HCT116 (cell line): ENCODE measurements at regions not wholly inside any gene's neighbourhood (a gene's known extent, or its start where the extent isn't known, plus 50 kb on each side); places are given as distances from the start of the nearest gene placed in this dataset.

Experiments used
- ATAC-seq: fragments of 200-7000 bp; cut with Tn5 transposase; 2 replicates; pipeline ENCODE4 v1.9.1; 2020; ENCODE audit warnings: mild to moderate bottlenecking, moderate library complexity
- BruUV-seq: library from RNA; stranded (reverse); fragments of 400-500 nt; replicated peaks from 2 replicates; lab custom pipeline; 2021; lab: Mats Ljungman, UMichigan
- CTCF ChIA-PET: fragments of 300-600 bp; sonication (Branson Sonifier 250); formaldehyde crosslinking; loops from one replicate; lab custom pipeline; 2021; ENCODE audit warnings: antibody characterized with exemption; lab: Charles Lee
- POLR2A ChIA-PET: fragments of 300-600, 350-600 bp; sonication (Branson Sonifier 250); formaldehyde crosslinking; loops from one replicate; lab custom pipeline; 2021; ENCODE audit warnings: antibody characterized with exemption; lab: Charles Lee
- RAD21 ChIA-PET, 2 experiments: fragments of 300-600 bp; sonication (Branson Sonifier 250); formaldehyde crosslinking; loops; one replicate each; lab custom pipeline; 2023; ENCODE audit warnings: low total read pairs in 2 of 2; ENCODE audit not compliant: uncharacterized antibody in 2 of 2, unreplicated experiment in 2 of 2, low non-redundant PET in 1 of 2; lab: Charles Lee
- DNase-seq: peaks from one replicate; pipeline ENCODE4 v3.0.0-alpha.2; 2010; ENCODE audit warnings: low read depth, low spot score
- H2AFZ ChIP-seq: fragments of 200-600 bp; shearing (Covaris generic), sonication (generic); 2 replicates; pipeline ENCODE4 v1.6.1; 2017; ENCODE audit warnings: low read depth, mixed run types, mixed read lengths, antibody characterized with exemption, low read length; ENCODE audit not compliant: poor library complexity, severe bottlenecking
- H3K27ac ChIP-seq: 2 replicates; pipeline ENCODE4 v1.5.1; 2012; ENCODE audit warnings: low read depth, low read length
- H3K27me3 ChIP-seq: fragments of 200-600 bp; sonication (generic); 2 replicates; pipeline ENCODE4 v1.6.1; 2016; ENCODE audit warnings: mixed run types, low read length, mixed read lengths; ENCODE audit not compliant: insufficient read depth
- H3K36me3 ChIP-seq, 2 experiments: fragments of 200-500 bp in 1 of 2; fragments of 200-600 bp in 1 of 2; sonication (Bioruptor generic) in 1 of 2; sonication (generic) in 1 of 2; 2 replicates each; pipeline versions ENCODE4 v1.5.1 to v1.6.1; 2014 to 2016; ENCODE audit warnings: low read length in 2 of 2, inconsistent platforms in 1 of 2, mixed read lengths in 1 of 2, mixed run types in 1 of 2; ENCODE audit not compliant: insufficient read depth in 2 of 2, control insufficient read depth in 1 of 2
- H3K4me1 ChIP-seq, 2 experiments: fragments of 200-600 bp in 1 of 2; sonication (generic) in 1 of 2; 2 replicates each; pipeline versions ENCODE4 v1.5.1 to v1.6.1; 2012 to 2017; ENCODE audit warnings: low read length in 2 of 2, inconsistent platforms in 1 of 2, mild to moderate bottlenecking in 1 of 2, mixed read lengths in 1 of 2, mixed run types in 1 of 2, moderate library complexity in 1 of 2; ENCODE audit not compliant: insufficient read depth in 2 of 2, control insufficient read depth in 1 of 2
- H3K4me2 ChIP-seq: fragments of 200-600 bp; sonication (generic); 2 replicates; pipeline ENCODE4 v1.6.1; 2017; ENCODE audit warnings: mixed run types, low read length, mixed read lengths
- H3K4me3 ChIP-seq, 2 experiments: fragments of 200-600 bp in 1 of 2; sonication (generic) in 1 of 2; replicated peaks in 1 of 2; 2 replicates each; pipeline ENCODE4 v1.5.1; 2011 to 2016; ENCODE audit warnings: low read length in 2 of 2, control low read depth in 1 of 2, low read depth in 1 of 2, mild to moderate bottlenecking in 1 of 2, mixed read lengths in 1 of 2, mixed run types in 1 of 2
- H3K79me2 ChIP-seq: fragments of 200-600 bp; sonication (generic); 2 replicates; pipeline ENCODE4 v1.6.1; 2017; ENCODE audit warnings: mild to moderate bottlenecking, mixed run types, low read length, moderate library complexity, mixed read lengths; ENCODE audit not compliant: insufficient read depth
- H3K9ac ChIP-seq: fragments of 200-600 bp; sonication (generic); 2 replicates; pipeline ENCODE4 v1.6.1; 2016; ENCODE audit warnings: low read length, mixed read lengths
- H3K9me2 ChIP-seq: fragments of 200-600 bp; sonication (generic), shearing (Covaris generic); 2 replicates; pipeline ENCODE4 v1.6.1; 2017; ENCODE audit warnings: mixed run types, mild to moderate bottlenecking, moderate library complexity; ENCODE audit not compliant: insufficient read depth
- H3K9me3 ChIP-seq, 2 experiments: fragments of 200-500 bp in 1 of 2; fragments of 200-600 bp in 1 of 2; sonication (Bioruptor generic) in 1 of 2; sonication (generic) in 1 of 2; 2 replicates each; pipeline ENCODE4 v1.6.1; 2014 to 2017; ENCODE audit warnings: low read length in 2 of 2, mixed read lengths in 2 of 2, inconsistent platforms in 1 of 2, low read depth in 1 of 2, mild to moderate bottlenecking in 1 of 2, mixed run types in 1 of 2, moderate library complexity in 1 of 2; ENCODE audit not compliant: control insufficient read depth in 1 of 2, insufficient read depth in 1 of 2
- H4K20me1 ChIP-seq: fragments of 200-600 bp; sonication (generic), shearing (Covaris generic); 2 replicates; pipeline ENCODE4 v1.6.1; 2017; ENCODE audit warnings: mixed run types, mild to moderate bottlenecking, moderate library complexity; ENCODE audit not compliant: insufficient read depth
- CBX3 ChIP-seq: IDR thresholded peaks from 2 replicates; pipeline ENCODE4 v1.6.1; 2012; ENCODE audit warnings: low read depth
- EGR1 ChIP-seq: IDR thresholded peaks from 2 replicates; pipeline ENCODE4 v1.6.1; 2012; ENCODE audit warnings: low read depth
- EZH2phosphoT487 ChIP-seq: fragments of 200-600 bp; IDR thresholded peaks from 2 replicates; pipeline ENCODE4 v1.6.1; 2018; ENCODE audit warnings: antibody characterized with exemption, borderline replicate concordance
- FOSL1 ChIP-seq: IDR thresholded peaks from 2 replicates; pipeline ENCODE4 v1.6.1; 2012; ENCODE audit warnings: low read depth
- JUND ChIP-seq: IDR thresholded peaks from 2 replicates; pipeline ENCODE4 v1.6.1; 2012
- POLR2A ChIP-seq: IDR thresholded peaks from 2 replicates; pipeline ENCODE4 v1.7.0; 2011; ENCODE audit warnings: borderline replicate concordance; ENCODE audit not compliant: insufficient read depth, insufficient read length; ENCODE audit errors: extremely low read depth
- POLR2AphosphoS5 ChIP-seq: IDR thresholded peaks from 2 replicates; pipeline ENCODE4 v1.6.1; 2011; ENCODE audit warnings: mild to moderate bottlenecking, low read depth, low read length, moderate library complexity
- RAD21 ChIP-seq: IDR thresholded peaks from 2 replicates; pipeline ENCODE4 v1.6.1; 2012; ENCODE audit warnings: low read depth, mild to moderate bottlenecking
- SP1 ChIP-seq: IDR thresholded peaks from 2 replicates; pipeline ENCODE4 v1.6.1; 2012; ENCODE audit warnings: low read depth
- TCF7L2 ChIP-seq: IDR thresholded peaks from 2 replicates; pipeline ENCODE4 v1.7.0; 2011; ENCODE audit warnings: borderline replicate concordance, inconsistent platforms; ENCODE audit not compliant: insufficient read depth, insufficient read length; ENCODE audit errors: extremely low read depth
- YY1 ChIP-seq: IDR thresholded peaks from 2 replicates; pipeline ENCODE4 v1.6.1; 2011; ENCODE audit warnings: low read length, low read depth, moderate library complexity, mild to moderate bottlenecking; ENCODE audit not compliant: insufficient replicate concordance; ENCODE audit errors: extremely low read depth
- ZFX ChIP-seq: fragments of 450-650 bp; IDR thresholded peaks from 2 replicates; pipeline ENCODE4 v1.6.1; 2017
- intact Hi-C: fragments of 100-400 bp; cut with micrococcal nuclease; formaldehyde crosslinking; loops from 2 replicates; pipeline ENCODE4 v1.10.0; 2022
- TF ChIP-seq, protein P1 (sequence below): IDR thresholded peaks from 2 replicates; pipeline ENCODE4 v1.6.1; 2011; ENCODE audit warnings: mild to moderate bottlenecking, low read length, moderate library complexity; ENCODE audit not compliant: insufficient replicate concordance; ENCODE audit errors: extremely low read depth
- TF ChIP-seq, protein P2 (sequence below), 3 experiments: fragments of 200-600 bp in 1 of 3; sonication (generic) in 1 of 3; IDR thresholded peaks in 2 of 3; conservative IDR thresholded peaks in 1 of 3; 2 replicates each; pipeline ENCODE4 v1.5.1; 2012 to 2017; ENCODE audit warnings: low read depth in 2 of 3, low read length in 2 of 3, antibody characterized with exemption in 1 of 3, borderline replicate concordance in 1 of 3, control low read depth in 1 of 3, mild to moderate bottlenecking in 1 of 3, mixed read lengths in 1 of 3, mixed run types in 1 of 3, moderate library complexity in 1 of 3; ENCODE audit not compliant: insufficient read depth in 1 of 3
- TF ChIP-seq, protein P3 (sequence below): IDR thresholded peaks from 2 replicates; pipeline ENCODE4 v1.6.1; 2012
- TF ChIP-seq, protein P4 (sequence below): IDR thresholded peaks from 2 replicates; pipeline ENCODE4 v1.6.1; 2012

GRCh38 chr6:25173951-25174474 lies 105.2 kb upstream of the CARMIL1 start (continued):
- TF ChIP-seq, protein P1, sequence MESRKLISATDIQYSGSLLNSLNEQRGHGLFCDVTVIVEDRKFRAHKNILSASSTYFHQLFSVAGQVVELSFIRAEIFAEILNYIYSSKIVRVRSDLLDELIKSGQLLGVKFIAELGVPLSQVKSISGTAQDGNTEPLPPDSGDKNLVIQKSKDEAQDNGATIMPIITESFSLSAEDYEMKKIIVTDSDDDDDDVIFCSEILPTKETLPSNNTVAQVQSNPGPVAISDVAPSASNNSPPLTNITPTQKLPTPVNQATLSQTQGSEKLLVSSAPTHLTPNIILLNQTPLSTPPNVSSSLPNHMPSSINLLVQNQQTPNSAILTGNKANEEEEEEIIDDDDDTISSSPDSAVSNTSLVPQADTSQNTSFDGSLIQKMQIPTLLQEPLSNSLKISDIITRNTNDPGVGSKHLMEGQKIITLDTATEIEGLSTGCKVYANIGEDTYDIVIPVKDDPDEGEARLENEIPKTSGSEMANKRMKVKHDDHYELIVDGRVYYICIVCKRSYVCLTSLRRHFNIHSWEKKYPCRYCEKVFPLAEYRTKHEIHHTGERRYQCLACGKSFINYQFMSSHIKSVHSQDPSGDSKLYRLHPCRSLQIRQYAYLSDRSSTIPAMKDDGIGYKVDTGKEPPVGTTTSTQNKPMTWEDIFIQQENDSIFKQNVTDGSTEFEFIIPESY = no peak
- TF ChIP-seq, protein P2, sequence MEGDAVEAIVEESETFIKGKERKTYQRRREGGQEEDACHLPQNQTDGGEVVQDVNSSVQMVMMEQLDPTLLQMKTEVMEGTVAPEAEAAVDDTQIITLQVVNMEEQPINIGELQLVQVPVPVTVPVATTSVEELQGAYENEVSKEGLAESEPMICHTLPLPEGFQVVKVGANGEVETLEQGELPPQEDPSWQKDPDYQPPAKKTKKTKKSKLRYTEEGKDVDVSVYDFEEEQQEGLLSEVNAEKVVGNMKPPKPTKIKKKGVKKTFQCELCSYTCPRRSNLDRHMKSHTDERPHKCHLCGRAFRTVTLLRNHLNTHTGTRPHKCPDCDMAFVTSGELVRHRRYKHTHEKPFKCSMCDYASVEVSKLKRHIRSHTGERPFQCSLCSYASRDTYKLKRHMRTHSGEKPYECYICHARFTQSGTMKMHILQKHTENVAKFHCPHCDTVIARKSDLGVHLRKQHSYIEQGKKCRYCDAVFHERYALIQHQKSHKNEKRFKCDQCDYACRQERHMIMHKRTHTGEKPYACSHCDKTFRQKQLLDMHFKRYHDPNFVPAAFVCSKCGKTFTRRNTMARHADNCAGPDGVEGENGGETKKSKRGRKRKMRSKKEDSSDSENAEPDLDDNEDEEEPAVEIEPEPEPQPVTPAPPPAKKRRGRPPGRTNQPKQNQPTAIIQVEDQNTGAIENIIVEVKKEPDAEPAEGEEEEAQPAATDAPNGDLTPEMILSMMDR (IDR thresholded peaks at IDR 0.05 in 2 of 3, conservative IDR thresholded peaks at IDR 0.05 in 1 of 3; ENCODE audit: borderline replicate concordance in 1 of 3, insufficient read depth in 1 of 3, low read depth in 2 of 3, low read length in 2 of 3) = no peak
- no peak for TF ChIP-seq POLR2A
- TF ChIP-seq, all 23 proteins: peak for 9

DNA sequence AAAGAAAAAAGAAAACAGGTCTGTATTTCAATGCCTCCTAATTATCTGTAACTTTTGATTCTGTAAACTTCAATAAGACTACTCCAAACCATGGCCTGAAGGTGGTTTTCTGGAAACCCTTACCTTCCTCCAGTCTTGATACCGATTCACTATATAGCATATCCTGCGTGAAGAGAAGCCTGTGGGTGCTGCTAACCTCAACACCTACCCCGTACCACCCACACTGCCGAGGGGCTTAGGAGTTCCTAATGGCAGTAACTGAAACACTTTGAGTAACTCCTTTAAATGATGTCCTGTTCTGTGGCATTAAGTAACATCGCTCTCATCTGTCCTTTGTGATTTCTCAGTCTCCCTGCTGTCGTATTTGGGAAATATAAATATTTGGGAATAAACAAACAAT lies 104.5 kb upstream of the CARMIL1 start:
- Histone ChIP-seq H3K79me2 (no peaks in the 10 kb centered on the region), H2AFZ (no peak overlapping the region), H3K36me3 (no peaks in the 10 kb centered on the region), H3K9me2 (no peaks in the 10 kb centered on the region), H3K4me1 (peaks cover 19 to 32% of the 10 kb centered on the region in 2 experiments), H3K27ac (peak overlapping the region; percentile 23; the same call in 1 of the 2 replicates), H3K27me3 (no peaks in the 10 kb centered on the region), H3K9ac (no peak overlapping the region), H4K20me1 (no peaks in the 10 kb centered on the region), H3K4me2 (peak overlapping the region; percentile 49), H3K4me3 (no peak overlapping the region), H3K9me3 (no peaks in the 10 kb centered on the region)
- RAD21 ChIA-PET = no interaction called here
- intact Hi-C loops = no loop called here
- POLR2A ChIA-PET = no interaction called here
- DNase-seq (no peak), ATAC-seq (no peak)
- CTCF ChIA-PET = interaction anchor here (0.6 to 0.9 kb wide), 2 partner anchors 90 to 651 kb away, joined by 3 to 4 read pairs; no protein-coding TSS in a partner anchor
- no TSS peak for BruUV-seq
- TF ChIP-seq EGR1 = no peak
- TF ChIP-seq, protein P3, sequence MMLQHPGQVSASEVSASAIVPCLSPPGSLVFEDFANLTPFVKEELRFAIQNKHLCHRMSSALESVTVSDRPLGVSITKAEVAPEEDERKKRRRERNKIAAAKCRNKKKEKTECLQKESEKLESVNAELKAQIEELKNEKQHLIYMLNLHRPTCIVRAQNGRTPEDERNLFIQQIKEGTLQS = no peak
- TF ChIP-seq RAD21 = no peak
- TF ChIP-seq JUND = no peak
- no peak for TF ChIP-seq POLR2AphosphoS5
- no peak for TF ChIP-seq SP1
- TF ChIP-seq YY1 = no peak
- TF ChIP-seq ZFX = no peak
- no peak for TF ChIP-seq EZH2phosphoT487
- no peak for TF ChIP-seq CBX3
- TF ChIP-seq, protein P4, sequence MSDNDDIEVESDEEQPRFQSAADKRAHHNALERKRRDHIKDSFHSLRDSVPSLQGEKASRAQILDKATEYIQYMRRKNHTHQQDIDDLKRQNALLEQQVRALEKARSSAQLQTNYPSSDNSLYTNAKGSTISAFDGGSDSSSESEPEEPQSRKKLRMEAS = no peak
- TF ChIP-seq, protein P2 (IDR thresholded peaks at IDR 0.05 in 2 of 3, conservative IDR thresholded peaks at IDR 0.05 in 1 of 3; ENCODE audit: borderline replicate concordance in 1 of 3, insufficient read depth in 1 of 3, low read depth in 2 of 3, low read length in 2 of 3) = no peak
- TF ChIP-seq TCF7L2 = no peak
- no peak for TF ChIP-seq FOSL1
